ENCODE measurements at regions not wholly inside any gene's neighbourhood (a gene's known extent, or its start where the extent isn't known, plus 50 kb on each side); places are given as distances from the start of the nearest gene placed in this dataset.

- DNase-seq, result no peak
Measured at GRCh38 chr3:106183762-106184391, 315.1 kb upstream of the CBLB start.

GRCh38 chr3:106184540-106185457 is 316.0 kb upstream of the CBLB start:
- DNase-seq, result no peak

GRCh38 chr3:106185949-106186348 is 317.1 kb upstream of the CBLB start:
- no peak for DNase-seq

- DNase-seq, result no peak
Measured at GRCh38 chr3:106190296-106190695, 321.5 kb upstream of the CBLB start.

- DNase-seq, result no peak
Measured at GRCh38 chr3:106191211-106191610, 322.4 kb upstream of the CBLB start.

GRCh38 chr3:106191913-106192312 is 323.1 kb upstream of the CBLB start:
- DNase-seq, result no peak

GRCh38 chr3:106193876-106194275 is 325.1 kb upstream of the CBLB start:
- no peak for DNase-seq

GRCh38 chr3:106194726-106195125 is 325.9 kb upstream of the CBLB start:
- DNase-seq, result no peak

- no peak for DNase-seq
Measured at GRCh38 chr3:106197532-106198194, 328.9 kb upstream of the CBLB start.

GRCh38 chr3:106204160-106204868 is 335.5 kb upstream of the CBLB start:
- DNase-seq, result no peak

- DNase-seq, result no peak
Measured at GRCh38 chr3:106206146-106206545, 337.3 kb upstream of the CBLB start.

GRCh38 chr3:106206613-106207012 is 337.8 kb upstream of the CBLB start:
- DNase-seq, result no peak

- no peak for DNase-seq
Measured at GRCh38 chr3:106208251-106208650, 339.4 kb upstream of the CBLB start.

GRCh38 chr3:106208967-106209366 is 340.2 kb upstream of the CBLB start:
- no peak for DNase-seq

- DNase-seq, result no peak
Measured at GRCh38 chr3:106209482-106209881, 340.7 kb upstream of the CBLB start.

- DNase-seq, result no peak
Measured at GRCh38 chr3:106210923-106211322, 342.1 kb upstream of the CBLB start.

GRCh38 chr3:106212665-106213222 is 343.9 kb upstream of the CBLB start:
- no peak for DNase-seq

GRCh38 chr3:106213954-106214353 is 345.1 kb upstream of the CBLB start:
- no peak for DNase-seq

- no peak for DNase-seq
Measured at GRCh38 chr3:106214641-106215040, 345.8 kb upstream of the CBLB start.

- peak; percentile 45 for DNase-seq
Measured at GRCh38 chr3:106215047-106215446, 346.2 kb upstream of the CBLB start.

- DNase-seq, result no peak
Measured at GRCh38 chr3:106217745-106218144, 348.9 kb upstream of the CBLB start.

- no peak for DNase-seq
Measured at GRCh38 chr3:106227068-106227467, 358.3 kb upstream of the CBLB start.

- DNase-seq, result no peak
Measured at GRCh38 chr3:106228271-106228670, 359.5 kb upstream of the CBLB start.
